Upper lobe of right lung (tissue), 1 donor: ENCODE measurements at regions not wholly inside any gene's neighbourhood (a gene's known extent, or its start where the extent isn't known, plus 50 kb on each side); places are given as distances from the start of the nearest gene placed in this dataset.

ENCODE experiments used
- ATAC-seq: fragments of 200-7000 bp; cut with Tn5 transposase; one replicate; pipeline ENCODE4 v1.9.1; 2020; ENCODE audit warnings: mild to moderate bottlenecking, moderate library complexity
- DNase-seq: peaks from one replicate; pipeline ENCODE4 v3.0.0-alpha.2; 2020
- H3K27ac ChIP-seq: fragments of 200-600 bp; one replicate; pipeline ENCODE4 v1.8.0; 2022
- H3K27me3 ChIP-seq: fragments of 200-600 bp; one replicate; pipeline ENCODE4 v1.8.0; 2022; ENCODE audit warnings: mild to moderate bottlenecking
- H3K36me3 ChIP-seq: fragments of 200-600 bp; one replicate; pipeline ENCODE4 v1.8.0; 2022
- H3K4me1 ChIP-seq: fragments of 200-600 bp; one replicate; pipeline ENCODE4 v1.8.0; 2022
- H3K4me3 ChIP-seq: fragments of 200-600 bp; one replicate; pipeline ENCODE4 v1.8.0; 2022; ENCODE audit warnings: mild to moderate bottlenecking
- H3K9me3 ChIP-seq: fragments of 200-600 bp; one replicate; pipeline ENCODE4 v1.8.0; 2022
- intact Hi-C: fragments of 100-400 bp; cut with DNase I; formaldehyde crosslinking; loops from one replicate; pipeline ENCODE4 v1.11.0; 2022
- TF ChIP-seq, protein P1 (sequence below): fragments of 200-600 bp; IDR thresholded peaks from one replicate; pipeline ENCODE4 v1.8.0; 2022; ENCODE audit warnings: antibody characterized with exemption
- donor health status: DM: no; HTN: yes; CAD: no; lungs with severe emphysema.

GRCh38 chr10:108629834-108630233, 1293.5 kb downstream of the XPNPEP1 start:
- H3K36me3 ChIP-seq, result no peaks in the 10 kb centered on the region
- DNase-seq (no peak), ATAC-seq (no peak)
- no peak overlapping the region for H3K27ac ChIP-seq
- TF ChIP-seq, protein P1, sequence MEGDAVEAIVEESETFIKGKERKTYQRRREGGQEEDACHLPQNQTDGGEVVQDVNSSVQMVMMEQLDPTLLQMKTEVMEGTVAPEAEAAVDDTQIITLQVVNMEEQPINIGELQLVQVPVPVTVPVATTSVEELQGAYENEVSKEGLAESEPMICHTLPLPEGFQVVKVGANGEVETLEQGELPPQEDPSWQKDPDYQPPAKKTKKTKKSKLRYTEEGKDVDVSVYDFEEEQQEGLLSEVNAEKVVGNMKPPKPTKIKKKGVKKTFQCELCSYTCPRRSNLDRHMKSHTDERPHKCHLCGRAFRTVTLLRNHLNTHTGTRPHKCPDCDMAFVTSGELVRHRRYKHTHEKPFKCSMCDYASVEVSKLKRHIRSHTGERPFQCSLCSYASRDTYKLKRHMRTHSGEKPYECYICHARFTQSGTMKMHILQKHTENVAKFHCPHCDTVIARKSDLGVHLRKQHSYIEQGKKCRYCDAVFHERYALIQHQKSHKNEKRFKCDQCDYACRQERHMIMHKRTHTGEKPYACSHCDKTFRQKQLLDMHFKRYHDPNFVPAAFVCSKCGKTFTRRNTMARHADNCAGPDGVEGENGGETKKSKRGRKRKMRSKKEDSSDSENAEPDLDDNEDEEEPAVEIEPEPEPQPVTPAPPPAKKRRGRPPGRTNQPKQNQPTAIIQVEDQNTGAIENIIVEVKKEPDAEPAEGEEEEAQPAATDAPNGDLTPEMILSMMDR, result no peak
- H3K4me3 ChIP-seq, result no peak overlapping the region
- H3K9me3 ChIP-seq, result no peaks in the 10 kb centered on the region
- intact Hi-C loops, result no loop called here
- H3K4me1 ChIP-seq, result no peaks in the 10 kb centered on the region
- H3K27me3 ChIP-seq, result no peaks in the 10 kb centered on the region

- no peaks in the 10 kb centered on the region for H3K27me3 ChIP-seq
- H3K9me3 ChIP-seq, result no peaks in the 10 kb centered on the region
- H3K27ac ChIP-seq, result no peak overlapping the region
- H3K4me1 ChIP-seq, result no peaks in the 10 kb centered on the region
- H3K36me3 ChIP-seq, result no peaks in the 10 kb centered on the region
- intact Hi-C loops, result no loop called here
- ATAC-seq, result no peak
- TF ChIP-seq, protein P1, result no peak
- H3K4me3 ChIP-seq, result no peak overlapping the region
- no peak for DNase-seq
Observed at GRCh38 chr10:108624052-108624451, 1299.3 kb downstream of the XPNPEP1 start.

- DNase-seq, result no peak
- intact Hi-C loops, result no loop called here
Observed at GRCh38 chr10:108620821-108621534, 1302.3 kb downstream of the XPNPEP1 start.

GRCh38 chr10:108616559-108617285, 1306.6 kb downstream of the XPNPEP1 start:
- no peak for DNase-seq
- H3K36me3 ChIP-seq, result no peaks in the 10 kb centered on the region
- TF ChIP-seq, protein P1, result no peak
- H3K27me3 ChIP-seq, result no peaks in the 10 kb centered on the region
- H3K27ac ChIP-seq, result no peak overlapping the region
- intact Hi-C loops, result no loop called here
- no peaks in the 10 kb centered on the region for H3K4me1 ChIP-seq
- H3K4me3 ChIP-seq, result no peak overlapping the region
- ATAC-seq, result no peak
- H3K9me3 ChIP-seq, result no peaks in the 10 kb centered on the region

More at GRCh38 chr10:108620821-108621534, 1302.3 kb downstream of the XPNPEP1 start:
- H3K4me3 ChIP-seq, result no peak overlapping the region
- no peaks in the 10 kb centered on the region for H3K36me3 ChIP-seq
- TF ChIP-seq, protein P1, result no peak
- no peak for ATAC-seq
- no peaks in the 10 kb centered on the region for H3K4me1 ChIP-seq
- H3K9me3 ChIP-seq, result no peaks in the 10 kb centered on the region
- no peaks in the 10 kb centered on the region for H3K27me3 ChIP-seq
- no peak overlapping the region for H3K27ac ChIP-seq

GRCh38 chr10:108615576-108616320, 1307.6 kb downstream of the XPNPEP1 start:
- H3K27me3 ChIP-seq, result no peaks in the 10 kb centered on the region
- TF ChIP-seq, protein P1, result no peak
- ATAC-seq (no peak), DNase-seq (no peak)
- intact Hi-C loops, result no loop called here
- H3K4me3 ChIP-seq, result no peak overlapping the region
- H3K4me1 ChIP-seq, result no peaks in the 10 kb centered on the region
- H3K9me3 ChIP-seq, result no peaks in the 10 kb centered on the region
- no peaks in the 10 kb centered on the region for H3K36me3 ChIP-seq
- H3K27ac ChIP-seq, result no peak overlapping the region
